ENCODE measurements at regions not wholly inside any gene's neighbourhood (a gene's known extent, or its start where the extent isn't known, plus 50 kb on each side); places are given as distances from the start of the nearest gene placed in this dataset.
"Not testable (repeated sequence)": the region's sequence is repeated elsewhere in the genome, so short reads cannot be mapped to it uniquely, and the experiment has no call there.

DNA sequence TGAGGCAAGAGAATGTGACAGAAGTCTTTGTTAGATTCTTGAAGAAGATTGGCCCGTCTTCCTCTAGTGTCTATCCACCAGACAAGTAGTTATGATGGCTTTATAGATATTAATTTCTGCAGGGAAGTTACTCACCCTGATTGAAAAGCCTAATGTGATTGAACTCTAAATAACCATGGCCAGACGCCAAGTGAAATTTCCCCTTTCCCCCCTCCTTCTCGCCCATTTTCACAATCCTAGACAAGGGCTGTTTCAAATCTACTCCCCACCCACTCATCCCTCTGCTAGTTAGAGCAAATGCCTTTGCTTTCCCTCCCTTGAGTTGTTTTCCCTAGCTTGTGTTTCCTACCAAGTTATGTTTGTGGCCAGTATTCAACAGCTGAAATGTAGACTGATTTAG is 182.5 kb downstream of the TMEM167A start:
- no peak for DNase-seq (ENCODE audit: low read depth, low spot score)

DNA sequence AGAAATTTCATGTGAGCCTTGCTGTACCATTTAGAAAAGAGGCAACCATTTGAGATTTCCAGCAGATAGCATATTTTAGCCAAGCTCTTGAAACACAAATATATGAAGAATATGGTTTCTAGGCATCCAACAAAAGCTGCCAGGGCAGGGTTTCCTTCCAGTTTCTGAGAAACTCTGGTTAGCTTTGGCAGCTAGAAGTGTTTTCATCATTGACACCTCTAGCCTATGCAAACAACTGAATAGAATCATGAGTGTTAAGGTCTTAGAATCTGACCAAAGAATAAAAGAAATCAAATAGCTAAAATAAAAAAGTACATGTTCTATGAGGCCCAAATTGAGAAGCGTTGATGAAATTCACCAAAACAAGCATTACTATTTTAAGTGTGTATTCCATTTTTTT is 188.1 kb downstream of the TMEM167A start:
- no peak for DNase-seq (ENCODE audit: low read depth, low spot score)

DNA sequence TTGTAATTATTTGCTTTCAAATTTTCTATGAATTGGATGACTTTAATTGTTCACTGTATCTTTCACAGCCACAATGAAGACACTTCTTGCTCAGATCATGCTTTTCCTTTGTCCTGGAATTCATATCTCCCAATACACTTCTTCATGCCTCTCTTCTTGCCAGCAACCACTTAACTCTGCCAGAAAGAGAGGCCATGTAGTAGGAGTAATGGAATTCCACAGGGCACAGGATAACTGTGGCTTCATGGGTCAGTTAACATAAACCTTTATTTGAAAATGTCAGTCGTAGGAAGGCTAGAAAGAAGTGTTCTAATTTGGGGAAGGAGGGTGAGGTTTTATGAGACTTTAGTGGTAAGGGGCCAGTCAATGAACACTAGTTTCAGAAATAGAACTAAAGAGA is 190.3 kb downstream of the TMEM167A start:
- DNase-seq (ENCODE audit: low read depth, low spot score) = no peak

DNA sequence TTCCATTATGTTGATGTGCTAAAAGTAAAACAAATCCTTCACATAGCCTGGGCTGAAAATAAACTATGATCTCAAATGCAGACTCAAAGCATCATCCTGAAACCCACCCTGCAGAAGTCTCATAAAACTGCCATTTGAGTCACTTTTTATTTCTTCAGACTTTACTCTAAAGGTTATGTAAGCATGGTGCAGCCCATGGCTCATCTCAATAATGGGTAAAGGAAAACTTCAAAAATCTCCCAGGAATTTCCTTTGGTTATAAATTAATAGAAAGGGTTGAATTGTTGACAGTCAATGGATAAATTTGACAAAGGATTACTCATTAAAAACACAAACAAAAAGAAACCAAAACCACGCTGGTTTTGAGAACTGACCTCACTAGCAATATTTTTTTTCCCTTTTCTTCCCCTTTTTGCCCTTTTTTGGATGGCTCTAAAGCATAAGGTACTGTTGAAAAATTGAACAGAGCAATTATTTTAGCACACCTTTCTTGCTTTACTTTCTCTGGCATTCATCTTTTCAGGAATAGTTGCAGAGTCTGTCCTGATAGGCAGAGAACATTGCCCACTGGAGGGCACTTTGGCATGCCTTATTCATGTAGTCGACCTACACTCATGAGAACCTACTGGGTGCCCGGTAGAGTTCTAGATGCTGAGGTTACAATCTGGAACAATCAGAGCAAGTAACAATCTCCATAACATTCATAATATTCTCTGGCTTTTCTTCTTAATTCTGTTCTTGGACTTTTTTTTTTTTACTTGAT is 191.4 kb downstream of the TMEM167A start:
- no peak for DNase-seq (ENCODE audit: low read depth, low spot score)

DNA sequence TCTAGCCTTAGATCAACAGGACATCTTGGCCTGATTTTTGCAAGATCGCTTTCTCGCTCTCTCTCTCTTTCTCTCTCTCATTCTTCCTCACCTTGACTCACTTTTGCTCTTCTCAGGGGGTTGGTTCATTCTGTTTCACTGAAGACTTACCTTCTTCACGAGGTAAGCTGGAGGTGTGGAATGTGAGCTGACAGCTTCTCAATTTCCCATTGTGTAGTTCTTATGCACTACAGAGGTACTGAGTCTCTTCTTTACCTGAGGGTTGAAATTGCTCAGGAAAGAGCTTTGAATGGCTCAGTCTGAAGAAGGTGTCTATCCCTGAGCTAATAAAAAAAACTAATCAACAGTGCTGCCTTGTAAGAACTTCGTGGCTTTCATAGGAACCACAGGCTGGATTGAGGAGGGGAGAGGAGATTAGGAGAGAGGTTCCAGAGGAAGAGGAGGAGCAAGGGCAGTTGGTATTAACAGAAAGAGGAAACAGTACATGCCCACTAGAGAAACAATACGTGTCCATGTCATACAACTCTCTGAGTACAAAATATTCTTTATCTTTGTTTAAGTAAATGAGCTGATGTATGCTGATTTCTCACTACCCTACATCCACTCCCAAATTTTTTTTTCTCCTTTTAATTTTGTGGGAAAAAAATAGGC is 192.2 kb downstream of the TMEM167A start:
- no peak for DNase-seq (ENCODE audit: low read depth, low spot score)

DNA sequence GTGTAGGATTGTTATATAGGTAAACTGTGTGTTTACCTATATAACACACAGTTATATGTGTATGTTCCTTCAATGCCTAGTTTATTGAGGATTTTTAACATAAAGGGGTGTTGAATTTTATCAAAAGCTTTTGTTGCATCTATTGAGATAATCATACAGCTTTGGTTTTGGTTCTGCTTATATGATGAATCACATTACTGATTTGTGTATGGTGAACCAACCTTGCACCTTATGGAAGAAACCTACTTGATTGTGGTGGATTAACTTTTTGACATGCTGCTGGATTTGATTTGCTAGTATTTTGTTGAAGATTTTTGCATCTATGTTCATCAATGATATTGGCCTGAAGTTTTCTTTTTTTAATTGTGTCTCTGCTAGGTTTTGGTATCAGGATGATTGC is 194.9 kb downstream of the TMEM167A start:
- DNase-seq (ENCODE audit: low read depth, low spot score) = no peak

DNA sequence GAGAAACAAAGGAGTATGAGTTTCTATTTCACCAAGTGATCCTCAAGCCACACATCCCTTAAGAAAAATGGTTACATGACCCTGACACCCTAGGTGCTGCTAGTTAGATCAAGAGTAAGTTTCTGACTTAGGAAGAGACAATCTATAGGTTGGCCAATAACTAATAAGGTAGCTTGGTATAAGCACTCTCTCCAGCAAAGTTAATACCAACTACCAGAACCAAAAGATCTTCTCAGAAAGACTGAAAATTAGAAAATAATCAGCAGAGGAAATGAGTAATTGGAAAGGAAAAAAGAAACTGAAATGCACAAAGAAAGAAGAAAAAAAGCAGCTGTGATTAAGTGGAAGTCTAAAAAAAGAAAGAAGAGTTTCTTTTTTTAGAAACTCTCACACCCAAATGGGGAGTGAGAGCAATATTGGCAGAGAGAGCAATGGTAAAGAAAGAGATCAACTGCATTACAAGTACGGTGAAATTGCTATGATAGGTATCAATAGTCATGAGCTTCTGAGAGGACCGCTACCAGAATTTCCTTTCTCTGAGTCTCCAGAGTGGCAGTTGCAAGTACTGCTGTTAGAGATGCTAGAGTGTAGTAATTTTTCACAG is 195.5 kb downstream of the TMEM167A start:
- DNase-seq (ENCODE audit: low read depth, low spot score) = no peak

DNA sequence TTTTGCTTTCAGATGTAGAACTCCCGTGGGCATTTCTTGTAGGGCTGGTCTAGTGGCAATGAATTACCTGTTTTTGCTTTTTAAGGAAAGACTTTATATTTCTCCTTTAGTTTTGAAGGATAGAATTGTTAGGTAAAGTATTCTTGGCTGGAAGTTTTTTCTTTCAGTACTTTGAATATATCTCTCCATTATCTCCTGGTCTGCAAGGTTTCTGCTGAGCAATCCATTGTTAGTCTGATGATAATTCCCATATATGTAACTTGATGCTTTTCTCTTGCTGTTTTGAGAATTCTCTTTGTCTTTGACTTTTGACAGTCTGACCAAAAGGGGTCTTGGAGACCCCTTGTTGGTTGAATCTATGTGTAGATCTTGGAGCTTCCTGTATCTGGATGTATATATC is 198.1 kb downstream of the TMEM167A start:
- no peak for DNase-seq (ENCODE audit: low read depth, low spot score)

DNA sequence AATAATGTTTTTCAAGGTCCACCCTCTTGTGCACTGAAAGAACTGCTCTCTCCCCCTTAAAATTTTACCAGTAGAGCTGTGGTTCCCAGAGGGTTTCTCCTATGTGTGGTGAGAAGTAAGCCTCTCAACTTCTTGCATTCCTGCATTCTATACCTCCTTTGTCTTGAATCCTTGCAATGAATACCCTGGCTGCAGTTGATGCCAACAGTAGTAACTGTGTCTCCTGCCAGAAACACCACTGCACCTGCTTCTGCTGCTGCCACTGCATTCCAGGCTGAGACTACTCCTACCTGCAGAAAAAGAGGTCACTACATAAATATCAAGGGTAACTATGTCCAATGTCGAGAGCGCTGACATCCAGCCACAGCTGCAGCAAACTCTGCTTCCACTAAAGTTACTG is 203.7 kb downstream of the TMEM167A start:
- no peak for DNase-seq (ENCODE audit: low read depth, low spot score)

DNA sequence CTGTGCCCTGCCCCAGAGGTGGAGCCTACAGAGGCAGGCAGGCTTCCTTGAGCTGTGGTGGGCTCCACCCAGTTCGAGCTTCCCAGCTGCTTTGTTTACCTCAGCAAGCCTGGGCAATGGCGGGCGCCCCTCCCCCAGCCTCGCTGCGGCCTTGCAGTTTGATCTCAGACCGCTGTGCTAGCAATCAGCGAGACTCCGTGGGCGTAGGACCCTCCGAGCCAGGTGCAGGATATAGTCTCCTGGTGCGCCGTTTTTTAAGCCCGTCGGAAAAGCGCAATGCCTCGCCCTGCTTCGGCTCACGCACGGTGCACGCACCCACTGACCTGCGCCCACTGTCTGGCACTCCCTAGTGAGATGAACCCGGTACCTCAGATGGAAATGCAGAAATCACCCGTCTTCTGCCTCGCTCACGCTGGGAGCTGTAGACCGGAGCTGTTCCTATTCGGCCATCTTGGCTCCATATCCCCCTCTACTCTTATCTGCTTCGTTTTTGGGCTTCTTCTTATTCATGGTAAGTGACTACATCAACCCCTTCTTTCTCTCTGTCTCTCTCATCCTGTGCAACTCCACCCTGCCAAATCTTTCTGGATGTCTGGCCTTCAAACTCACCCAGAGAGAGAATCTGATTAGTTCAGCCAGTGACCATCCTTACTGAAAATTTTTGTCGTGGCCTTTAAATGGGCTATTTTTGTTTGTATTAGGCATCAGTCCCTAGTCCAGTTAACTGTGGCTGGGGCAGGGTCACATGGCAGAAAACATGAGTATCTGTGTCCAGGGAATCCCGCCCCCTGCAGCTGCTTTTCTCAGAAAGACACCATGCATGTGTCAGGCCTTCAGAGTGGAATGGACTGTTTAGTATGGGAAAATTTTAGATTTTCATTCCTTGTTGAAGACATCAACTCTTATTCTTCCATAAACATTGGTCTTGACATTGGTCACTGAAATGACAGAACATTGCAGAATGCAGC is 204.6 kb downstream of the TMEM167A start:
- DNase-seq (ENCODE audit: low read depth, low spot score) = not testable (repeated sequence)

DNA sequence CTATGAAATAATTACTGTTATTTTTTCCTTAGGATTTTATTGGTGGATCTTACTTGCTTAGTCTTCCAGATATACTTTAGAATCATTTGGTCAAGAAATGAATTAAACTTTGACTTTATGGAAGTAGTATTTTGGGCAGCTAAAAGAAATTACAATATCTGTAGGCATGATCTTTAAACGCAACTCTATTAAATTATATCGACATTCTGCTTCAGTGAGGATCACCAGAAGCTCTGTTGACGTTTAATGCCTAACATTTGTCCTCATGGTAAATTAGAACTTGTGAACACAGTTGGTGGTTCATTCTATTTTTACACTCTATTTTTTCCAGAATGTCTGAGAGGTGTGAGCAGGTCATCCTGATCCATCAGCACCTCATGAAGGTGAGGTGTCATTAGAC is 211.6 kb downstream of the TMEM167A start:
- DNase-seq (ENCODE audit: low read depth, low spot score) = no peak

DNA sequence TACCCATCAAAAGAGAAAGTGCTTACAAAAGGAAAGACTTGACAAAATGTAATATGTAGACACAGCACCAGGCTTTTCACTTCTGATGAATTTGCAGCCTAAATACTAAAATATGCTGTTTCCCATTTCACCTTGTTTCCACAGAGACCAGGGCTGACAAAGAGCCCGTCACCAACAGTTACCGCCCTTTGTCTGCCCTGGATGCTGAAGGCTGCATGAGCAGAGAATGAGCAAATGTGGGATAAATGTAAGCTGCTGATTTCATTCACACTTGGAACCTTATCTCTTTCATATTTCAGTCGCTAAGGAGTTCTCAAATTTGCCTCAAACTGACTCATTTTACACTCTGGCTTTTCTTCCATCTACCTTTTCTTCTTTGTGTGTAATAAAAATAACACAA is 213.9 kb downstream of the TMEM167A start:
- no peak for DNase-seq (ENCODE audit: low read depth, low spot score)

DNA sequence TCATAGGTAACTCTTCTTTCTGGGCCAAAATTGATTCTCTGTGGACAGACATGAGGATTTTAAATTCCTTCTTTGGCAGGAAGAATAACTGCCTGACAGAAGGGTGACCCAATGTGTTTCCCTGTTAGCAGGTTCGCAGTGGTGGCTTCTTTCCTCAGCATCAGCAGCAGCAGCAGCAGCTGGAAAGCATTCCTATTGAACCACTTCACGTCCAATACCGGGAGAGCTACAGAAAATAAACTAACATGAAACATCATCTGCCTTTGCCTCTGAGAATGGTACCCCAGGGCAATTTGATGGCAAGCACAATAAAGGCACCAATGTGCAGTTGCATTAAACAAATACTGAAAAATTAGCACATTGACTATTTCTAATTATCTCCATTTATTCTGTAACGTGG is 214.5 kb downstream of the TMEM167A start:
- no peak for DNase-seq (ENCODE audit: low read depth, low spot score)

DNA sequence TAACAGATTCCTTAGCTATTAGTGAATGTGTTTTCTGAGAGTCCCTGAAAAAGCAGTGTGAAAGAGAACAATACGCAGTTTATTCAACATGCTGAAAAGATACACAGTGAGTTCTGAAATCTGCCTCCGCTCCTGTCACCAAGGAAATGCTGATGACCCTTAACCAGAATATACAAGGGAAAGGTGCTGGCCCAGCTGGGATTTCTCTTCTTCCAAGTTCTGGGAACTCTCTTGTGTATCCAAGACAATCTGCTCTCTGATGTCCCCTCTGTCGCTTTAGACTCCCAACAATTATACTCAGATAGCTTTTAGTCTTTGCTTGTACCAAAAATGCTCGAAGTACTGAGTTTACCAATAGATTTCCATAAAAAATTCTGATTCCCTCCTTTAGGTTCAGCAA is 214.9 kb downstream of the TMEM167A start:
- DNase-seq (ENCODE audit: low read depth, low spot score) = no peak

DNA sequence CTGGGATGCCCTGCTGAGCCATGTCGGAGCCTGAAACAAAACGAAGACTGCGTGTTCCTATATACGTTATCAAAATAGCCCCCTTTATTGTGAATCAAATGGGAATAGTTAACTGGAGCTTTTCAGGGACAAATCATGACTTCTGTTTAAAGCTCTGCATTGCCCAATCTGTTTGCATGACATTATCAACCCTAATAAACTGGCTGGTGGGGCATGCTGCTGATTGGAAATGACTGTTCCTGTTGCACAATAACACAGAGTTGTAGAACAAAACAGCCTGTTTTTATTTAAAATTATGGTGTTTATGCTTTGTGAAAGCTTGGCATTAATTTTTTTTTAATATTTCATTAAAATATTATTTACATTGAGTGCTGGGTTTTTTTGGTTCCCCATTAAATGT is 215.5 kb downstream of the TMEM167A start:
- no peak for DNase-seq (ENCODE audit: low read depth, low spot score)

DNA sequence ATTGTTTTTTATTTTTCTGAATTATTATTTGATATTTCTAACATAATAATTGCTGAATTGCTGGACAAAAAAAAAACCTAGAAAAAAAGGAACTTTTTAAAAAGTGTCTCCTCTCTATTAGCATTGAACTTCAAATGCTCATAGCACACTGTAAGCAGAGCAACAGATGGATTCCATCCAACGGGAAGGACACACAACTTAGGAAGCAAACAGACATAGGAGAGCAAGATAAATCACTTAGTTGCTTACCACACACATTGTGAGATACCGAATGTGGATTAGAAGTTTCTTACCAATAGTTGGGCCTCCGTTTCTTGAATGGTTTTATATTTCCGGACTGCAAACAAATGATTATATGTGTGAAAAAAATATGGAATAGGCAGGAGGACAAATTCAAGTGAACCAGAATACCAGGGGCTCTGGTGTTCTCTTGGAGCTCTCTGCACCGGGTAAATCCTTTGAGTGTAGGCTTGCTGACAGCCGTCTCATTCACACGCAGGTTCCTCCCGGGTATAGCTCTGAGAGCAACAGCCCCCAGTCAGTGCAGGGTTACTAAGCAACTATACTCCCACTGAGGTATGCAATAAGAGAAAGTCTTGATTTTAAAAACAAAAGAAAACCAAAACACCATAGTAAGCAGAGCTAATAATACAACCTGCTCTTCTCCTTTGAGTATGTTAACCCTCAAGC is 217.6 kb downstream of the TMEM167A start:
- no peak for DNase-seq (ENCODE audit: low read depth, low spot score)

DNA sequence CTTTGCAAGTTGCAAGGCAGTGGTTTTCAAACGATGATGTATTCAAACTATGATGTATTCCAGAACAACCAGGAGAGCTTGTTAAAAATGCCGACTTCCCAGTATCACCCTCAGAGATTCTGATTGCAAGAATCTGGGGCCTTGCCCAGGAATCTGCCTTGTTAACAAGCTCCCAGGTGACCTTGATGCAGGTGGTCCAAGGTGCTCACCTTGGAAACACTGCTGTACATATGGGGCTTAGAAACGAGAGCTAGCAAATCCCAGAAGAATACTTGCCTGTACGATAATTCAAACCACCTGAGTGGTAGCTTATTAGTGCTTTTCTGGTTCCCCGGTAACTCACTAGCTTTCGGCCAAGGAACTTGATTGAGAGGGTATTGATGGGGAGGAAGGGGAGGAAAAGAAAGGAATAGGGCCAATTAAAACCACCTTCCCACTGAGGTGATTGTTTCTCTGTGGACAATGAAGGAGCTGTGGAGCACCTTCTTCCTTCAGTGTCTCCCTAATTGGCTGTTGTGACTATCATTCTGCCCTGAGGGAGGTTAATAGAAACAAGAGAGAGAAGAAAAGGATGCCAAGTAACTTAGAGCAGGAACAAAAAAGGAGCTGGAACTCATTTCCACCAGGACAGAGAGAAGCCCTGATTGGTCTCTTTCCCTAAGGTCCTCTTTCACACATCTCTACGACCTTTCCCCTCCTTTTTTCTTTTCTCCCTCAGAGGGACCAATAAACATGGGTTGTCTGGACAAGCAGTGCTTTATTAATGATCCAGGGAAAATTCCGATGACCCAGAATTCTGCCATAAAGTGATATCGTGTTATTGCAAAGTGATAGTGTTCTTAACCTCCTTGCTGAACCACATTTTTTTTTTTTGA is 218.8 kb downstream of the TMEM167A start:
- no peak for DNase-seq (ENCODE audit: low read depth, low spot score)

DNA sequence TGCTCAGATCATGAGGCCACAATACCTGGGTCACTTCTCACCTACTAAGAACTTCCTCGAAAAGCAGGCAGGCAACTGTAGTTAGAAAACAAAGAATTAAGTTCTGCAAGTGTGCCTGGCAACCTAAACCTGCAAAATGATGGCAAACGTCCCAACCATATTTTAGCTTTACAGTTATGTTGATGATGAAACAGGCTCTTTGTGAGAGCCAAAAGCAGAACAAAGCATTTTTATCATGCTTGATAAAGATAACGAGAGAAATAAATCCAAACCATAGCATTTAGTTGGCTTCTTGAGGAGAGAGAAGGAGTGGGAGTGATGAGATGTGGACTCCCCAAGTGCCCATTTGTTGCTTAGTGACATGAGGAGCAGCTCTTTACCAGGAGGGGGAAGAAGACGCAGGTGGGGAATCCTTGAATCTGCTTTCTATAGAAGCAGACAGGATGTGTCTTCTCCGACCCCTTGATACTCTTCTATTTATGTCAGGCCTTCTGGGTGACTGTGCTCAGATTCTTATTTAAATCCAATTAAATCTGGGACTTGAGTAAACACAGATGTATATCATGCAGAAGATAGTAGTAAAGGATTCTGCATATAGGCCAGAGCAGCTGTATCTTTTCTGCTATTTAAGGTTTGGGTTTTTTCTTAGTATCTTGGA is 221.2 kb downstream of the TMEM167A start:
- DNase-seq (ENCODE audit: low read depth, low spot score) = no peak

DNA sequence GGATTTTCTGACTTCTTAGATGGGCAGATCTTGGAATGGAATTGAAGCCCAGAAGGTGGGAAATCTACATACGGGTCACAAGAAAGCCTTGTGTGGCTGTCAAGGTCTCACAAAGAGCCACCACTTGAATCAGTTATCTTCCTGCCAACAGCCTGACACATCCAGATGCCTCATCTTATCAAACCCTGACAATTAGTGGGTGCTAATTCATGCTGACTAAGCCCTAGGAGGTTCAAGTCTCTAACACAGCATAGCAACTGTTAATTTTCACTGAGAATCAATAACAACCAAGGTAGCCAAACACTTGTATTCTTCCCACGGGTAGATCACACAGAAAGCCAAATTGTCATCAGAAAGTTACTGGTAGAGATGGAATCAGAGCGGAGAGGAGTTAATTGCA is 222.2 kb downstream of the TMEM167A start:
- DNase-seq (ENCODE audit: low read depth, low spot score) = no peak

DNA sequence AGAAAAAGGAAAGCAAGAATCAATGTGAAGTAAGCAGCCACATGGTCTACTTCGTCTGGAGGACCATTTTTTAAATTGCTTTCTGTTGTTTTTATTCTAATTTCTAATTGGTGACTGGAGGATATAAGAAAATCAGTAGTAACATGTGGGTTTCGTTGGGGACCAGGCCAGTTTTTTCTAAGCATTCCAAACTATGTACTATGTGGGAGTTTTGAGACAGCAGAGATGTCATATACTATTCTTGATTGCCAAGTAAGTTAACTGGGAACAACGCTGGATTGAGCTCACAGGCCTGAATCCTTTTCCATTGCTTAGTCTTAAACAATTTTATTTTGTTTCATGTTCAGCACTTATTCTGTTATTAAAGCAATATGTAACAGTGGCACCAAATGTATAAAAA is 225.7 kb downstream of the TMEM167A start:
- DNase-seq (ENCODE audit: low read depth, low spot score) = no peak
